ENCODE measurements at regions not wholly inside any gene's neighbourhood (a gene's known extent, or its start where the extent isn't known, plus 50 kb on each side); places are given as distances from the start of the nearest gene placed in this dataset.

DNA sequence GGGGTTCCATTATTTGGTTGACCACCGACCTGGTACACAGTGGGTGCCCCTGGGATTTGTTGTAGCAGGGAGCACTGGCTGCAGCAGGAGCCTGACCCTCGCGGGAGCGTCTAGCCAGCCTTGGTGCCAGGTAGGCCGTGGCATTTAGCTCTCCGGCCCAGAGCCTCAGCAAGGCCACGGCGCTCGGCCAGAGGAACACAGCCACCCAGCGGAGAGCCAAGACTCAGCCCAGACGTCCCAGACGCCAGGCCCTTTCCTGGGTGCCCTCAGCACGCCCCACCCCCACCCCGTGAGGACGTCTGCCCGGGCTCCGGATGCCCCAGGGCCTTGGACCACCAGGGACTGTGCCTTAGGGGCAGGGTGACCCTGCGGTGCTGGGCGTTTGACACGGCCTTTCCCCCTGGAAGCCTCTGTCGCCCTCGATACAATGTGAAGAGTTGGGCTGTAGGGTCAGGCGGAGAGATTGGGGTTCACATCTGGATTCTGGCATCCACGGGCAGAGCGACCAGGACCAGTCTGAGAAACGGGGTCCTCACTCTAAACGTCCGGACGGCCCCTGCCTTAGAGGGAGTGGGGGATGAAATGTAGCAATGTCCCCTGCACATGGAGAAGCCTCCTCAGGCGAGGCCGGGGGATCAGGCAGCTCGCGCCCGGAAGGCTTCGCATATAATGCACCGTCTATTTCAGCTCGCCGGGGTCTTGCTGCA is 99.2 kb upstream of the FGF3 start:
- no peak for TF ChIP-seq POLR2AphosphoS5 (IDR thresholded peaks at IDR 0.05; ENCODE audit: low read depth, low read length)
- TF ChIP-seq, protein P1, sequence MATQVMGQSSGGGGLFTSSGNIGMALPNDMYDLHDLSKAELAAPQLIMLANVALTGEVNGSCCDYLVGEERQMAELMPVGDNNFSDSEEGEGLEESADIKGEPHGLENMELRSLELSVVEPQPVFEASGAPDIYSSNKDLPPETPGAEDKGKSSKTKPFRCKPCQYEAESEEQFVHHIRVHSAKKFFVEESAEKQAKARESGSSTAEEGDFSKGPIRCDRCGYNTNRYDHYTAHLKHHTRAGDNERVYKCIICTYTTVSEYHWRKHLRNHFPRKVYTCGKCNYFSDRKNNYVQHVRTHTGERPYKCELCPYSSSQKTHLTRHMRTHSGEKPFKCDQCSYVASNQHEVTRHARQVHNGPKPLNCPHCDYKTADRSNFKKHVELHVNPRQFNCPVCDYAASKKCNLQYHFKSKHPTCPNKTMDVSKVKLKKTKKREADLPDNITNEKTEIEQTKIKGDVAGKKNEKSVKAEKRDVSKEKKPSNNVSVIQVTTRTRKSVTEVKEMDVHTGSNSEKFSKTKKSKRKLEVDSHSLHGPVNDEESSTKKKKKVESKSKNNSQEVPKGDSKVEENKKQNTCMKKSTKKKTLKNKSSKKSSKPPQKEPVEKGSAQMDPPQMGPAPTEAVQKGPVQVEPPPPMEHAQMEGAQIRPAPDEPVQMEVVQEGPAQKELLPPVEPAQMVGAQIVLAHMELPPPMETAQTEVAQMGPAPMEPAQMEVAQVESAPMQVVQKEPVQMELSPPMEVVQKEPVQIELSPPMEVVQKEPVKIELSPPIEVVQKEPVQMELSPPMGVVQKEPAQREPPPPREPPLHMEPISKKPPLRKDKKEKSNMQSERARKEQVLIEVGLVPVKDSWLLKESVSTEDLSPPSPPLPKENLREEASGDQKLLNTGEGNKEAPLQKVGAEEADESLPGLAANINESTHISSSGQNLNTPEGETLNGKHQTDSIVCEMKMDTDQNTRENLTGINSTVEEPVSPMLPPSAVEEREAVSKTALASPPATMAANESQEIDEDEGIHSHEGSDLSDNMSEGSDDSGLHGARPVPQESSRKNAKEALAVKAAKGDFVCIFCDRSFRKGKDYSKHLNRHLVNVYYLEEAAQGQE (IDR thresholded peaks at IDR 0.05; ENCODE audit: insufficient read depth in 1 of 2, low read depth in 2 of 2, low read length in 1 of 2) = no peak
- TF ChIP-seq, protein P2, sequence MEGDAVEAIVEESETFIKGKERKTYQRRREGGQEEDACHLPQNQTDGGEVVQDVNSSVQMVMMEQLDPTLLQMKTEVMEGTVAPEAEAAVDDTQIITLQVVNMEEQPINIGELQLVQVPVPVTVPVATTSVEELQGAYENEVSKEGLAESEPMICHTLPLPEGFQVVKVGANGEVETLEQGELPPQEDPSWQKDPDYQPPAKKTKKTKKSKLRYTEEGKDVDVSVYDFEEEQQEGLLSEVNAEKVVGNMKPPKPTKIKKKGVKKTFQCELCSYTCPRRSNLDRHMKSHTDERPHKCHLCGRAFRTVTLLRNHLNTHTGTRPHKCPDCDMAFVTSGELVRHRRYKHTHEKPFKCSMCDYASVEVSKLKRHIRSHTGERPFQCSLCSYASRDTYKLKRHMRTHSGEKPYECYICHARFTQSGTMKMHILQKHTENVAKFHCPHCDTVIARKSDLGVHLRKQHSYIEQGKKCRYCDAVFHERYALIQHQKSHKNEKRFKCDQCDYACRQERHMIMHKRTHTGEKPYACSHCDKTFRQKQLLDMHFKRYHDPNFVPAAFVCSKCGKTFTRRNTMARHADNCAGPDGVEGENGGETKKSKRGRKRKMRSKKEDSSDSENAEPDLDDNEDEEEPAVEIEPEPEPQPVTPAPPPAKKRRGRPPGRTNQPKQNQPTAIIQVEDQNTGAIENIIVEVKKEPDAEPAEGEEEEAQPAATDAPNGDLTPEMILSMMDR (IDR thresholded peaks at IDR 0.05) = 0 out of 2 replicates have a peak, but pooled peaks have one; percentile 67

Measured in Panc1 (cell line).